Colonic mucosa (tissue), 4 donors: ENCODE measurements at regions not wholly inside any gene's neighbourhood (a gene's known extent, or its start where the extent isn't known, plus 50 kb on each side); places are given as distances from the start of the nearest gene placed in this dataset.

ENCODE experiments used
- DNase-seq: peaks from one replicate; pipeline ENCODE4 v3.0.0-alpha.2; 2020
- H3K27ac ChIP-seq: fragments of 200-600 bp; one replicate; pipeline ENCODE4 v1.8.0; 2021
- H3K27me3 ChIP-seq: fragments of 200-600 bp; one replicate; pipeline ENCODE4 v1.8.0; 2021
- H3K36me3 ChIP-seq: fragments of 200-600 bp; one replicate; pipeline ENCODE4 v1.8.0; 2021
- H3K4me1 ChIP-seq: fragments of 200-600 bp; one replicate; pipeline ENCODE4 v1.8.0; 2021; ENCODE audit warnings: mild to moderate bottlenecking
- H3K4me3 ChIP-seq: fragments of 200-600 bp; one replicate; pipeline ENCODE4 v1.8.0; 2021
- H3K9ac ChIP-seq, 2 donors: one replicate each; pipeline ENCODE4 v1.7.0; 2013; ENCODE audit warnings: control low read depth in 2 of 2, low read depth in 2 of 2, low read length in 2 of 2
- H3K9me3 ChIP-seq: fragments of 200-600 bp; one replicate; pipeline ENCODE4 v1.8.0; 2021
- intact Hi-C: fragments of 100-400 bp; cut with DNase I; formaldehyde crosslinking; loops from one replicate; pipeline ENCODE4 v1.14.1; 2022
- TF ChIP-seq, protein P1 (sequence below): fragments of 200-600 bp; IDR thresholded peaks from one replicate; pipeline ENCODE4 v1.8.0; 2022; ENCODE audit warnings: antibody characterized with exemption, mild to moderate bottlenecking
- donor health status: healthy.
- donor health status: DM: no; HTN: no; CAD: no.
- donor health status: DM: no; HTN: no; CAD: no.

DNA sequence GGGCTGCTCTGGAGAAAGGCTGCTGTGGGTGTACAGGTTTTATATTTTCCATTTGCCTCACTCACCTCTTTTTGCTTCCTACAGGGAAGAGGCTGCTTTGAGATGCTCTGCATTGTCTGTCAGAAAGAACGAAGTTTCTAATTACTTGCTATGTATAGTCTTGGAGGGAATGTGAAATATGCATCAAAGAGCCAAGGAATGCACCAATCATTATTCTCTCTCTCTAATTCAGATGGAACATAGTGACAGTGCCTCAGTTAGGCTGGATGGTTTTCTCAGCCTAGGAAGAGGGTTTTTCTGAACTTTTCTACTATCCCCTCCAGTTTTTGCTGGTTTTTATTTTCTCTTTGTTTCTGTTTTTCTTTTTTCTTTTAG lies 106.8 kb upstream of the SLC4A4 start:
- Histone ChIP-seq H3K27me3 (no peaks in the 10 kb centered on the region), H3K9me3 (no peaks in the 10 kb centered on the region), H3K36me3 (no peaks in the 10 kb centered on the region), H3K4me1 (peaks cover 7% of the 10 kb centered on the region), H3K27ac (no peak overlapping the region), H3K9ac (no peak overlapping the region), H3K4me3 (no peak overlapping the region)
- intact Hi-C loops, result loop anchor here (5.0 kb wide), 1 partner anchor 45 kb away; no protein-coding TSS in a partner anchor
- TF ChIP-seq, protein P1, sequence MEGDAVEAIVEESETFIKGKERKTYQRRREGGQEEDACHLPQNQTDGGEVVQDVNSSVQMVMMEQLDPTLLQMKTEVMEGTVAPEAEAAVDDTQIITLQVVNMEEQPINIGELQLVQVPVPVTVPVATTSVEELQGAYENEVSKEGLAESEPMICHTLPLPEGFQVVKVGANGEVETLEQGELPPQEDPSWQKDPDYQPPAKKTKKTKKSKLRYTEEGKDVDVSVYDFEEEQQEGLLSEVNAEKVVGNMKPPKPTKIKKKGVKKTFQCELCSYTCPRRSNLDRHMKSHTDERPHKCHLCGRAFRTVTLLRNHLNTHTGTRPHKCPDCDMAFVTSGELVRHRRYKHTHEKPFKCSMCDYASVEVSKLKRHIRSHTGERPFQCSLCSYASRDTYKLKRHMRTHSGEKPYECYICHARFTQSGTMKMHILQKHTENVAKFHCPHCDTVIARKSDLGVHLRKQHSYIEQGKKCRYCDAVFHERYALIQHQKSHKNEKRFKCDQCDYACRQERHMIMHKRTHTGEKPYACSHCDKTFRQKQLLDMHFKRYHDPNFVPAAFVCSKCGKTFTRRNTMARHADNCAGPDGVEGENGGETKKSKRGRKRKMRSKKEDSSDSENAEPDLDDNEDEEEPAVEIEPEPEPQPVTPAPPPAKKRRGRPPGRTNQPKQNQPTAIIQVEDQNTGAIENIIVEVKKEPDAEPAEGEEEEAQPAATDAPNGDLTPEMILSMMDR, result no peak
- DNase-seq, result no peak

DNA sequence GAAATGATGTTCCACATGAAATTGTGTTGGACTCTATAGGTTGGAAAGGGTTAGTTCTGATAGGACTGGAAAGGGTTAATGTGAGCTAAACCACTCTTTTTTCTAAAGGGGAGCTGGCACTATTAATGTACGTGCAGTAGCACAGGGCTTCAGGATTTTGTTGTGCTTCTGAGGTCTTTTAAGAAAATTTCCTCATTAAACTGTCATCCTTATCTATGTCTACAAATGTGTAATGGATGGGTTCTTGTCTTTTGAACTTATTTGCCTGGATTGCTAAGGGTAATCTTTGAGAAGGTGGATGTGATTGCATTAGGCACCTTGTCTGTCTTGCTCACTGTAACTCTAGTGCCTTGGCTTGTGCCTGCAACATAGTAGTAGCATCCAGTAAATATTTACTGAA lies 106.0 kb upstream of the SLC4A4 start:
- Histone ChIP-seq H3K4me1 (peaks cover 7% of the 10 kb centered on the region), H3K9me3 (no peaks in the 10 kb centered on the region), H3K27ac (no peak overlapping the region), H3K4me3 (no peak overlapping the region), H3K27me3 (no peaks in the 10 kb centered on the region), H3K9ac (no peak overlapping the region), H3K36me3 (no peaks in the 10 kb centered on the region)
- intact Hi-C loops, result loop anchor here (5.0 kb wide), 1 partner anchor 46 kb away; no protein-coding TSS in a partner anchor
- TF ChIP-seq, protein P1, result no peak
- DNase-seq, result no peak

DNA sequence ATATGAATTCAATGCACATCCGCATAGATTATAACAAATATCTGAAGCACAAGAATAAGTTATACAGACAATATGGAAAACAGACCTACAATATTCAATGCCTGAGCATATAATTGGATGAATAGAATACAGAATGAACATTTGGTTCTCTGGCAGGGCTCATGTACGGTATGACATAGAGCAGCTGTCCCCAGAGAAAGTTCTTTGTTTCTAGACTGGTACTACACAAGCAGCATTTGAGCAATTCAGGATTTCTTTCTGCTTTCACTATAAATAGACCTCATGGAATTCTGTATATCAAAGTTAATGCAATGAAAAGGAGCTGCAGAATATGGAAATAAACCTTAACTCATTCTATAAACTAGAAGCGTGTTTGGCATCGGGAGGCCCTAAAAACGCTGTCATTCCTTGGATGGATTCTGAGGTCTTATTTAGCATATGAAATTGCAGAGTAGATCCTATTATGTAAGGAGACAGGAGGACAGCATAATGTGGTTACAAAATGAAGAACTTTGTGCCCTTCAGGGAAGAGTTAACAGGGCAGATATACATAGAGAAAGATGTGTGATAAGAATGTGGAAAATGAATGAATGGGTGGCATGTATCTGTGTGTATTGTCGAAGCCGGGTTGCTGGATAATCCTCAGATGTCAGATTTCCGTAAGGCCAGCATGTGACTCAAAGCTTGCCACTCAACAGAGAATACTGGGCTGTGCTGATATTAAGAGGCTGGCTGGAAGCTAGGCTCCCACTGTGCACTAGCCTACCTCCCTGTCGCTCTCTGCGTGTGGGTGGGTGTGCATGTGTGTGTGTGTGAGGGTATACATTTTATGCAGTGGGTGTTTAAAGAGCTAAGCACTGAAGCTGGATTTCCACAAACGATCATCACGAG lies 103.3 kb upstream of the SLC4A4 start:
- H3K4me1 ChIP-seq, result peaks cover 4% of the 10 kb centered on the region
- H3K36me3 ChIP-seq, result no peaks in the 10 kb centered on the region
- no peak for DNase-seq
- no peaks in the 10 kb centered on the region for H3K9me3 ChIP-seq
- intact Hi-C loops, result no loop called here
- H3K27me3 ChIP-seq, result no peaks in the 10 kb centered on the region
- no peak overlapping the region for H3K27ac ChIP-seq
- H3K4me3 ChIP-seq, result no peak overlapping the region
- TF ChIP-seq, protein P1, result no peak
- H3K9ac ChIP-seq, result no peak overlapping the region

DNA sequence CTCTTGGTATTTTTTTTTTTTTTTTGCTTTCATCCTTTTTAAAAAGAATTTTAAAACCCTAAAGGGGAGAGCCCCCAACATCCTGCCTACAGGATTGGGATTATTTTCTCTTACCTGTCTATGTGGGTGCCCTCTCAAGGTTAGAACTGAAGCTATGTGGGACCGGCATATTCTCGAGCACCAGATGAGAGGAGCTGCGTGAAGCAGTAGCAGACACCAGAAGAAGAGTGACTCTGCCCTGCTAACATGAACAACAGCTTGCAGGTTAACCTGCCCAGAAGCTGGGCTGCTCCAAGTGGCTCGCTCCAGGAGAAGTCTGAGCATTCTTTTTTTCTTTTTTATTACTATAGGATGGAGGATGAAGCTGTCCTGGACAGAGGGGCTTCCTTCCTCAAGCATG lies 102.6 kb upstream of the SLC4A4 start:
- Histone ChIP-seq H3K4me3 (no peak overlapping the region), H3K4me1 (no peaks in the 10 kb centered on the region), H3K36me3 (no peaks in the 10 kb centered on the region), H3K9me3 (no peaks in the 10 kb centered on the region), H3K27me3 (no peaks in the 10 kb centered on the region), H3K27ac (no peak overlapping the region), H3K9ac (no peak overlapping the region)
- no peak for DNase-seq
- TF ChIP-seq, protein P1, result no peak
- intact Hi-C loops, result no loop called here

DNA sequence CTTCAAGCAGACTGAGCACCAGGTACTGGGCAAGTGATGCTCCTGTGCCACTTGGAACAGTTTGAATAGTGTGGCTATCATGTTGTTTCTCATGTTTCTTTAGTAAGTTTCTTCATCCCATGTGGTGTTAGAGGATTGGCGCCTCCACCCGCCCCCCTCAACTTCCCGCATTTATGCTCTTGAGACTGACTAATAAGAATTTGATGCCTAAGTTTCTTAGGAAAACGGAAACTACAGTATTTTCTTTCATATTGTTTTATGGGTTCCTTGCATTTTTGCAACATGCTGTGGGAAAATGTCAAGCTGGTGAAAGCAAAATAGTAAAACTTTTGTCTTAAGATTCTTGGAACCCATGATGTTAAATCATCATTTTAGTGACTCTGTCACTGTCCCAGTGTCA lies 101.2 kb upstream of the SLC4A4 start:
- Histone ChIP-seq H3K4me3 (no peak overlapping the region), H3K27me3 (no peaks in the 10 kb centered on the region), H3K36me3 (no peaks in the 10 kb centered on the region), H3K27ac (no peak overlapping the region), H3K9me3 (no peaks in the 10 kb centered on the region), H3K9ac (no peak overlapping the region), H3K4me1 (no peaks in the 10 kb centered on the region)
- intact Hi-C loops, result no loop called here
- no peak for DNase-seq
- TF ChIP-seq, protein P1, result no peak
